ENCODE measurements at regions not wholly inside any gene's neighbourhood (a gene's known extent, or its start where the extent isn't known, plus 50 kb on each side); places are given as distances from the start of the nearest gene placed in this dataset.

- no peak for TF ChIP-seq CTCF (IDR thresholded peaks at IDR 0.05 in 2 of 3, conservative IDR thresholded peaks at IDR 0.05 in 1 of 3; ENCODE audit: borderline replicate concordance in 1 of 3, insufficient read depth in 1 of 3, low read depth in 2 of 3, low read length in 2 of 3)
- no peak for TF ChIP-seq EZH2 (IDR thresholded peaks at IDR 0.05)
- TF ChIP-seq EGR1 (IDR thresholded peaks at IDR 0.05; ENCODE audit: low read depth): no peak
- TF ChIP-seq POLR2A (IDR thresholded peaks at IDR 0.05; ENCODE audit: borderline replicate concordance, extremely low read depth, insufficient read depth, insufficient read length): no peak
- TF ChIP-seq, protein P1, sequence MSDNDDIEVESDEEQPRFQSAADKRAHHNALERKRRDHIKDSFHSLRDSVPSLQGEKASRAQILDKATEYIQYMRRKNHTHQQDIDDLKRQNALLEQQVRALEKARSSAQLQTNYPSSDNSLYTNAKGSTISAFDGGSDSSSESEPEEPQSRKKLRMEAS (IDR thresholded peaks at IDR 0.05): no peak
- TF ChIP-seq EZH2phosphoT487 (IDR thresholded peaks at IDR 0.05; ENCODE audit: borderline replicate concordance): no peak
- TF ChIP-seq ELF1 (IDR thresholded peaks at IDR 0.05; ENCODE audit: borderline replicate concordance, low read depth): no peak
- no peak for TF ChIP-seq FOSL1 (IDR thresholded peaks at IDR 0.05; ENCODE audit: low read depth)
- no peak for TF ChIP-seq CEBPB (IDR thresholded peaks at IDR 0.05; ENCODE audit: low read depth)
- TF ChIP-seq, protein P2, sequence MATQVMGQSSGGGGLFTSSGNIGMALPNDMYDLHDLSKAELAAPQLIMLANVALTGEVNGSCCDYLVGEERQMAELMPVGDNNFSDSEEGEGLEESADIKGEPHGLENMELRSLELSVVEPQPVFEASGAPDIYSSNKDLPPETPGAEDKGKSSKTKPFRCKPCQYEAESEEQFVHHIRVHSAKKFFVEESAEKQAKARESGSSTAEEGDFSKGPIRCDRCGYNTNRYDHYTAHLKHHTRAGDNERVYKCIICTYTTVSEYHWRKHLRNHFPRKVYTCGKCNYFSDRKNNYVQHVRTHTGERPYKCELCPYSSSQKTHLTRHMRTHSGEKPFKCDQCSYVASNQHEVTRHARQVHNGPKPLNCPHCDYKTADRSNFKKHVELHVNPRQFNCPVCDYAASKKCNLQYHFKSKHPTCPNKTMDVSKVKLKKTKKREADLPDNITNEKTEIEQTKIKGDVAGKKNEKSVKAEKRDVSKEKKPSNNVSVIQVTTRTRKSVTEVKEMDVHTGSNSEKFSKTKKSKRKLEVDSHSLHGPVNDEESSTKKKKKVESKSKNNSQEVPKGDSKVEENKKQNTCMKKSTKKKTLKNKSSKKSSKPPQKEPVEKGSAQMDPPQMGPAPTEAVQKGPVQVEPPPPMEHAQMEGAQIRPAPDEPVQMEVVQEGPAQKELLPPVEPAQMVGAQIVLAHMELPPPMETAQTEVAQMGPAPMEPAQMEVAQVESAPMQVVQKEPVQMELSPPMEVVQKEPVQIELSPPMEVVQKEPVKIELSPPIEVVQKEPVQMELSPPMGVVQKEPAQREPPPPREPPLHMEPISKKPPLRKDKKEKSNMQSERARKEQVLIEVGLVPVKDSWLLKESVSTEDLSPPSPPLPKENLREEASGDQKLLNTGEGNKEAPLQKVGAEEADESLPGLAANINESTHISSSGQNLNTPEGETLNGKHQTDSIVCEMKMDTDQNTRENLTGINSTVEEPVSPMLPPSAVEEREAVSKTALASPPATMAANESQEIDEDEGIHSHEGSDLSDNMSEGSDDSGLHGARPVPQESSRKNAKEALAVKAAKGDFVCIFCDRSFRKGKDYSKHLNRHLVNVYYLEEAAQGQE (IDR thresholded peaks at IDR 0.05; ENCODE audit: low read depth): no peak
- no peak for TF ChIP-seq POLR2AphosphoS5 (IDR thresholded peaks at IDR 0.05; ENCODE audit: low read depth, low read length)
- no peak for TF ChIP-seq ZNF274 (IDR thresholded peaks at IDR 0.05; ENCODE audit: low read depth, low read length)
Measured at GRCh38 chr4:156516698-156517097, 454.9 kb downstream of the PDGFC start.

Data from HCT116 (cell line).